ENCODE measurements at regions not wholly inside any gene's neighbourhood (a gene's known extent, or its start where the extent isn't known, plus 50 kb on each side); places are given as distances from the start of the nearest gene placed in this dataset.
A peak's percentile ranks its signal among the peaks of the same experiment; 100 is the strongest.
"Not testable (repeated sequence)": the region's sequence is repeated elsewhere in the genome, so short reads cannot be mapped to it uniquely, and the experiment has no call there.

DNA sequence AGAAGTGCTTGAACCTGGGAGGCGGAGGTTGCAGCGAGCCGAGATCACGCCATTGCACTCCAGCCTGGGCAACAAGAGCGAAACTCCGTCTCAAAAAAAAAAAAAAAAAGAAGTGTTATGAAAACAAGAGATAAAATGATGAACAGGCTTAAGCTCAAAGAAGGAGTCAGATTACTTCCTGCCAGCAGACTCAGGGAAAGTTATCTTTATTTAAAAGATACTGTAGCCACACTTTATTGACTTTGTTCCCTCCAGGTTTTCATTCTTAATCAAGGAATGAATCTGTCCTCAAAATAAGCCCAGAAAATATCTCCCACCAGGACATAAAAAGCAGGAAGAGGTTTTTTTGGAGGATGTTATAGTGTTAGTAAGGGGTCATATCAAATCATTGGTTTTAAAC, 176.5 kb upstream of the KCNMB2 start:
- Histone ChIP-seq H3K4me1 (no peaks in the 10 kb centered on the region), H3K27ac (no peak overlapping the region), H3K9me3 (peaks cover 0 to 6% (median 0%) of the 10 kb centered on the region in 3 donors), H3K36me3 (no peaks in the 10 kb centered on the region), H3K27me3 (no peaks in the 10 kb centered on the region), H3K4me3 (no peak overlapping the region)
- TF ChIP-seq, protein P1, sequence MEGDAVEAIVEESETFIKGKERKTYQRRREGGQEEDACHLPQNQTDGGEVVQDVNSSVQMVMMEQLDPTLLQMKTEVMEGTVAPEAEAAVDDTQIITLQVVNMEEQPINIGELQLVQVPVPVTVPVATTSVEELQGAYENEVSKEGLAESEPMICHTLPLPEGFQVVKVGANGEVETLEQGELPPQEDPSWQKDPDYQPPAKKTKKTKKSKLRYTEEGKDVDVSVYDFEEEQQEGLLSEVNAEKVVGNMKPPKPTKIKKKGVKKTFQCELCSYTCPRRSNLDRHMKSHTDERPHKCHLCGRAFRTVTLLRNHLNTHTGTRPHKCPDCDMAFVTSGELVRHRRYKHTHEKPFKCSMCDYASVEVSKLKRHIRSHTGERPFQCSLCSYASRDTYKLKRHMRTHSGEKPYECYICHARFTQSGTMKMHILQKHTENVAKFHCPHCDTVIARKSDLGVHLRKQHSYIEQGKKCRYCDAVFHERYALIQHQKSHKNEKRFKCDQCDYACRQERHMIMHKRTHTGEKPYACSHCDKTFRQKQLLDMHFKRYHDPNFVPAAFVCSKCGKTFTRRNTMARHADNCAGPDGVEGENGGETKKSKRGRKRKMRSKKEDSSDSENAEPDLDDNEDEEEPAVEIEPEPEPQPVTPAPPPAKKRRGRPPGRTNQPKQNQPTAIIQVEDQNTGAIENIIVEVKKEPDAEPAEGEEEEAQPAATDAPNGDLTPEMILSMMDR (IDR thresholded peaks at IDR 0.05), result no peak
- intact Hi-C loops (cut with DNase I), result no loop called here
- DNase-seq, result no peak
- WGBS, 2 donors, result 74% methylated on average over 3 of the region's 6 CpGs; no CpG with 5 or more reads in 1 of the 2 donors

DNA sequence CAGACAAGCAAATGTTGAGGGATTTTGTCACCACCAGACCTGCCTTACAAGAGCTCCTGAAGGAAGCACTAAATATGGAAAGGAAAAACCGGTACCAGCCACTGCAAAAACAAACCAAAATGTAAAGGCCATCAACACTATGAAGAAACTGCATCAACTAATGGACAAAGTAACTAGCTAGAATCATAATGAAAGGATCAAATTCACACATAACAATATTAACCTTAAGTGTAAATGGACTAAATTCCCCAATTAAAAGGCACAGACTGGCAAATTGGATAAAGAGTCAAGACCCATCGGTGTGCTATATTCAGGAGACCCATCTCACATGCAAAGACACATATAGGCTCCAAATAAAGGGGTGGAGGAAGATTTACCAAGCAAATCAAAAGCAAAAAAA, 173.2 kb upstream of the KCNMB2 start:
- 84 to 92% methylated on average over 2 of the region's 2 CpGs for WGBS, 2 donors
- intact Hi-C loops (cut with DNase I); H3K9me3 ChIP-seq; H3K36me3 ChIP-seq; H3K4me3 ChIP-seq; DNase-seq; H3K27me3 ChIP-seq; H3K27ac ChIP-seq; H3K4me1 ChIP-seq: not testable (repeated sequence)

- no peak overlapping the region for H3K4me3 ChIP-seq
- no peaks in the 10 kb centered on the region for H3K27me3 ChIP-seq
- WGBS, 2 donors, result 9 to 21% methylated on average over 4 of the region's 4 CpGs
- peak overlapping the region in 2 of 4 donors; percentile 5 to 25 for H3K27ac ChIP-seq
- peaks cover 0 to 10% (median 5%) of the 10 kb centered on the region in 3 donors for H3K4me1 ChIP-seq
- peaks cover 0 to under 1% (median 0%) of the 10 kb centered on the region in 3 donors for H3K9me3 ChIP-seq
- TF ChIP-seq POLR2A (IDR thresholded peaks at IDR 0.05), result no peak
- TF ChIP-seq, protein P1 (IDR thresholded peaks at IDR 0.05), result no peak
- H3K36me3 ChIP-seq, result no peaks in the 10 kb centered on the region
- intact Hi-C loops (cut with DNase I), result no loop called here
- DNase-seq, result no peak
Measured at GRCh38 chr3:178367817-178368617, 168.2 kb upstream of the KCNMB2 start.

GRCh38 chr3:178369006-178369405, 167.2 kb upstream of the KCNMB2 start:
- no peak for TF ChIP-seq POLR2A (IDR thresholded peaks at IDR 0.05)
- TF ChIP-seq, protein P1 (IDR thresholded peaks at IDR 0.05), result no peak
- no peak overlapping the region for H3K4me3 ChIP-seq
- H3K36me3 ChIP-seq, result no peaks in the 10 kb centered on the region
- WGBS, 2 donors, result 85 to 88% methylated on average over 1 of the region's 1 CpG
- peaks cover 0 to 10% (median 5%) of the 10 kb centered on the region in 3 donors for H3K4me1 ChIP-seq
- intact Hi-C loops (cut with DNase I), result no loop called here
- H3K27ac ChIP-seq, result no peak overlapping the region
- no peaks in the 10 kb centered on the region for H3K27me3 ChIP-seq
- no peaks in the 10 kb centered on the region for H3K9me3 ChIP-seq
- no peak for DNase-seq

DNA sequence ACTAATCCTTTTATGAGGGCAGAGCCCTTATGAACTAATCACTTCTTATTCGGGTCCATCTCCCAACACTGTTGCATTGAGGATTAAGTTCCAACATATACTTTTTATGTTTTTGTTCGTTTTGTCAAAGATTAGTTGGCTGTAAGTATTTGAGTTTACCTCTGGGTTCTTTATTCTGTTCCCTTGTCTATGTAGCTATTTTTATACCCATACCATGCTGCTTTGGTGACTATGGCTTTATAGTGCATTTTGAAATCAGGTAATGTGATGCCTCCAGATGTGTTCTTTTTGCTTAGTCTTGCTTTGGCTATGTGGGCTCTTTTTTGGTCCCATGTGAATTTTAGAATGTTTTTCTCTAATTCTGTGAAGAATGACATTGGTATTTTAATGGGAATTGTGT, 166.4 kb upstream of the KCNMB2 start:
- Histone ChIP-seq H3K9me3 (no peaks in the 10 kb centered on the region), H3K4me3 (no peak overlapping the region), H3K27me3 (no peaks in the 10 kb centered on the region), H3K27ac (no peak overlapping the region), H3K4me1 (peaks cover 0 to 10% (median 5%) of the 10 kb centered on the region in 3 donors), H3K36me3 (no peaks in the 10 kb centered on the region)
- WGBS, 2 donors, result 79 to 82% methylated on average over 2 of the region's 2 CpGs
- no peak for DNase-seq
- intact Hi-C loops (cut with DNase I), result no loop called here
- TF ChIP-seq, protein P1 (IDR thresholded peaks at IDR 0.05), result no peak
- no peak for TF ChIP-seq POLR2A (IDR thresholded peaks at IDR 0.05)
